ENCODE measurements at regions not wholly inside any gene's neighbourhood (a gene's known extent, or its start where the extent isn't known, plus 50 kb on each side); places are given as distances from the start of the nearest gene placed in this dataset.

DNA sequence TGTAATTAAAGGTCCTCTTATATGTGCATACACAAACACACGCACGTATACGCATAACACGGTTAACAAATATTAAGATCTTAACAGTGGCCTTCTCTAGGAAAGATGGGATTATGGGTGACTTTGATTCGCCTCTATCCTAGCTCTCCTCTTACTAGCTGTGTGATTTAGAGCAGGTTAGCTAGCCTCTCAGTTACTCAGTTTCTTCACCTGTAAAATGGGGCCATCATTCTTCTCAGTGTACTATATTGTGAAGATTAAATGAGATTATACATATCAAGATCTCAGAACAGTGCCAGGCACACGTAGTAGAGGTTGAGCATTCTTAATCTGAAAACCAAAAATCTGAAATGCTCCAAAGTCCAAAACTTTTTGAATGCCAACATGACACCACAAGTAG lies 159.3 kb downstream of the BCOR start:
- DNase-seq, result no peak

DNA sequence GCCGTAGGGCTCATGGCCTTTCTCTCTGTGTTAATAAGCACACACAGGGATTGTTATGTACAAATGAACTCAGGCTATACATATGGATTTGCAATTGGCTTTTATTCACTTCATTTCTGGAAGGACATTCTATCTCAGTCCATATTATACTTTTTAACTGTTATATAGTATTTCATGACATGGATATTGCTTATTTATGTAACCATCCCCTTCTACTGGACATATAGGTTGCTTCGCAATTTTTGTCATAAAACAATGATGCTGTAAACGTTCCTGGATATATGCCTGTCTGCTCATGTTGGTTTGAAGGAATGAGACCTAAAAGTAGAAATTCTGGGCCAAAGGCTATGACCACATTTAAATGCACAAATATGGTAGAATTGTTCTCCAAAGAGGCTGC lies 158.1 kb downstream of the BCOR start:
- DNase-seq, result no peak

DNA sequence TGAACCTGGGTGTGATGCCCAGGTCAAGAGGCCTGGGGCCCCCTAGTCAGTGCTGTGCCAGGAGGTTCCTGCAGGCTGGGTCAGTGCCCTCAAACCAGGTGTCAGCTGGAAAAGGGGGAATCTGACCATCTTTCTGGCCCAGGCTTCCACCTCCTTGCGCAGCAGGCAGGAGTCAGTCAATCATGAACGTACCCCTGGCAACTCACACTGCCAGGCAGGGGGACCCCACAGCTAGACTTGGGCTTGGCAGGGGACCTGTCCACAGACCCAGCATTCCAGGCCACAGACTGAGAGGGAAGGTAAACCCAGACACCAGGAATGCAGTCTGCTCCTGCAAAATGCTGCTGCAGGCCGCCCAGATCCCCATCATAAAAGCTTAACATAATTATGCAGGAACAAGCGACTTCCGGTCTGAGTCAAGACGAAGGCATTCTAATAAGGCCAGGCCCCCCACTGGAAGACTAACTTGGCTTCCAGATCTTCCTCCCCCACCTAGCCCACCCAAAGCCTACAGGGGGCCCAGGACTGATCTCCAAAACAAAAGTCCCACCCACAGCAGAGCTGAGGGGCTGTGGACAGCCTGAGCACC lies 156.3 kb downstream of the BCOR start:
- DNase-seq, result no peak

DNA sequence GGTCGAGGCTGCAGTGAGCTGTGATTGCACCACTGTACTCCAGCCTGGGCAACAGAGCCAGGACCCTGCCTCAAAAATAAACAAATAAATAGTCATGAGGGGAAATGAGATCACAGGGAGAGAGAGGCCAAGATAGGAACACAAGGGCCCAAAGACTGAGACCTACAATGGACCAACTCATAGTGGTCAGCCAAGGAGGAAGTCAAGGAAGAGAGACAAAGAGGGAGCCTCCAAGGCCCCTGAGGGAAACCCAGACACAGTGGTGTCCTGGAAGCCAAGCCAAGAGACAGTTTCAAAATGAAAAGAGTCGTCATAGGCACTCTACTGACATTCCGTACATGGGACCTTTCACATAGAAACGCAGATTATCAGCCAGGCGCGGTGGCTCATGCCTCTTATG lies 153.3 kb downstream of the BCOR start:
- DNase-seq, result no peak

GRCh38 chrX:39945709-39946108 lies 152.0 kb downstream of the BCOR start:
- DNase-seq, result no peak

DNA sequence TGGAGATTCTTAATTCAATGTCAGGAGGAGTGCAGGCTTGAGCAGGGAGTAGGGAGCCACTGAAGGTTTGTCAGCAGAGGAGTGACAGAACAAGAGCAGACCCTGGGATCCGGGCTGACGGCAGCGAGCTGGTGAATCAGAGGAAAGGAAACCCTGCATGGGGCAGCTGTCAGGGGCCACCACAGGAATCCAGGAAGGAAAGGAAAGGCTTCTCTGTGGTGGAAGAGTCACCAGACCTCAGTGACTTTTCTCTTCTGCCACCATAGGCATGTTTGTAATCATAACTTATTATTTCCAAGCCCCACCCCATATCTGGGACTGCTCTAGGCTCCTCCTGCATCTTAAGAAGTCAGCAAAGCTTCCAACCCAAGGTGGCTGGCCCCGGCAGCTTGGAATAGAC lies 150.9 kb downstream of the BCOR start:
- peak; percentile 67 to 72 for DNase-seq

- peak; percentile 28 to 45 for DNase-seq
These were observed 149.2 kb downstream of the BCOR start for GRCh38 chrX:39948582-39948981.

GRCh38 chrX:39950018-39950688 lies 147.6 kb downstream of the BCOR start:
- no peak for DNase-seq

DNA sequence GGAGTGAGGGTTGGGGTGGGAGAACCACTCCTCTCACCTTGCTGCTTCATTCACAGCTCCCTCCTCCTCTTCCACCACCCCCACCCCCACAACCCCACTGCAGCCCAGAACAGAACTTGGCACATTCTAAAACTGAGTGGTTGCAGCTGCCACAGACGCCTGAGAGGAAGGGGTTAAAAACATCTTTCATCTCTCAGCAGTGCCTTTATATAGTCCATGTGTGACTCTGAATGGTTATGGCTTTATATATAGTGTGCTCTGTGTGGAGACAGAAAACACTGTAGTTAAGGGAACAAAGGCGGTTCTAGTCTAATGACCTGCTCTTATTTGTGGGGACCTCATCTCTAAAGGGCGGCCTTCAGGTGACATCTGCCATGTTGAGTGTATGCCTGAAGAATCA lies 144.8 kb downstream of the BCOR start:
- DNase-seq, result no peak

- no peak for DNase-seq
These were observed 143.9 kb downstream of the BCOR start for GRCh38 chrX:39953879-39954278.

DNA sequence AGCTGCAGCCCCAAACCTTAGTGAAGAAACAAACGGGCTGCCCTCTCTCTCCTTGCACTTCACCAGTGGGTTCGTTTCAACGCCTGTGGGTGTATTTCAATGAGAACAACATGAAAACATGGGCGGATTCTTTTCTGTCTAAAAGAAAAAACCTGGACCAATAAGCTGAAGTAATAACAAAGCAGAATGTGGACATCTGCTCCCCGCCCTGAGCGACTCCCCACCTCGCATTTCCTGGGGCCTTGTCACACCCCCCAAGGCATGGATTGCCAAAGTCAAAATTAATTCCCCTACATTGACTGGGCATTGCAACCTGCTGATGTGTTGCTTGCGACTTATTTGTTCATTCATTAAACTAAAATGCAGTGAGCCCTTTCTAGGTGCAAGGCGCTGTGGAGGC lies 142.9 kb downstream of the BCOR start:
- no peak for DNase-seq

DNA sequence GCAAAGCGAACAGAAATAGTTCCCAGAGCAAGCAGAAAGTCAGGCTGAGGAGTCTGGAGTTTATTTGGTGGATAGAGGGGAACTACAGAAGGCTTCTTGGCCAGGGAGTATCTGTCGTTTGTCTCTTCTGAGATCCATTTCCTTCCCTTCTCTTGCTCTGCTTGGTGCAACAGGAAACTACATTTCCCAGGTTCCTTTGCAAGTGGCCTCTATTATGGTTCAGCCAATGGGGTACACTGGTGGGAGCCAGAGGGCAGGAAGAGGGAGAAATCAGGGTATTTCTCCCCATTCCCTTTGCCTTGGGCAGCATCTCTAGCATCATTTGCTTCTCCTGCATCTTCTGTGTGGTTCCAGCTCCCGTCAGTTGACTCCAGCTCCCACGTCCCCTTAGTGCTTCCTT lies 142.1 kb downstream of the BCOR start:
- peak; percentile 37 to 46 for DNase-seq

GRCh38 chrX:39956803-39957394 lies 140.9 kb downstream of the BCOR start:
- no peak for DNase-seq

- DNase-seq, result no peak
These were observed 139.8 kb downstream of the BCOR start for GRCh38 chrX:39957816-39958566.

DNA sequence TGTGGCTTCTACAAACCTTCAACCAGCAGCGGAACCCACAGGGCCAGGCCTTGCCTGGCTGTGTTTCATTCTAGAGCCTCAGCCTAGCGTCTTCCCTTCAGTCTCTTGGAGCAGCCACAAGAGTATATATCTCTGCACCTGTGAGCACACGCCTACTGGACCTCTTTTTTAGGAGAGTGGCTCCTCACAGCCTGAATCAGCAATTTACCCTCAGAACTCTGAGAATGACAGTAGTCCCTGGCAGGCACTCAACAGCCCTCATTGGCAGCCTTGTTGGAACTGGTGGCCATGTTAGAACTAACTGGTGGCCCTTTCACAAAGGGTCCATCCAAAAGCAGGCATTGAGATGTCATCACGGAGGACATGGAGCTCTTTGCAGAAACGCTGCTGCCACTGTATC lies 138.9 kb downstream of the BCOR start:
- DNase-seq, result no peak

DNA sequence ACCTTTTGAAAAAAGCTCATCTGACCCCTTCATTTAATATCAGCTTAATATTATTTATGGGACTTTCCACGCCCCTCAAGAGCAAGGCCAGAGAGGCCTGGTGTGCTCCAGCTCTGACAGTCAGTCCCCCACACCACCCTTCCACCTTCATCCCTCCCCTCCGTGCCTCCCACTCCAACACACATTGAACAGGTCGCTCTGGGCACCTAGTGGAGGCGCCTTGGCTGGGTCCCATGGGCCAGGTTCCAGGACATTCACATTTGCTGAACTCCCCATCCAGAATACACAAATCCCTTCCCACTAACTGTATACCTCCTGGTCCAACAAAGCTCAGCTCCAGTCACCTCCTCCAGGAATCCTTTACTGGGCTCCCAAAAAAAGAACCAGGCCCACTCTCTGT lies 137.5 kb downstream of the BCOR start:
- no peak for DNase-seq

DNA sequence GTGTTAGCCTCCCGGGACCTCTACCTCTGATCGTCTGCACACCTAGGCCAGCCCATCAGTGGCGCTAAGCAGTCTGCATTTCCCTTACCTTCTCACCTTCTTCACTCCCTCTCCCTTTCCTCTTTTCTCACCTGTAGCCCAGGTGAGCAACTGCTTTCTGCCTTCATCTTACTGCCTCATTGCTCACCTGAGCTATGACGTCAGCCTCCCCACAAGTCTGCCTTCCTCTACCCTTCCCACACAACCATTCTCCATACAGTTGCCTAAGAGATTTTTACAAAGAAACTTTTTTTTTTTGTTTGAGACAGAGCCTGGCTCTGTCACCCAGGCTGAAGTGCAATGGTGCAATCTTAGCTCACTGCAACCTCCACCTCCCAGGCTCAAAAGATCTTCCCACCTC lies 136.3 kb downstream of the BCOR start:
- no peak for DNase-seq

DNA sequence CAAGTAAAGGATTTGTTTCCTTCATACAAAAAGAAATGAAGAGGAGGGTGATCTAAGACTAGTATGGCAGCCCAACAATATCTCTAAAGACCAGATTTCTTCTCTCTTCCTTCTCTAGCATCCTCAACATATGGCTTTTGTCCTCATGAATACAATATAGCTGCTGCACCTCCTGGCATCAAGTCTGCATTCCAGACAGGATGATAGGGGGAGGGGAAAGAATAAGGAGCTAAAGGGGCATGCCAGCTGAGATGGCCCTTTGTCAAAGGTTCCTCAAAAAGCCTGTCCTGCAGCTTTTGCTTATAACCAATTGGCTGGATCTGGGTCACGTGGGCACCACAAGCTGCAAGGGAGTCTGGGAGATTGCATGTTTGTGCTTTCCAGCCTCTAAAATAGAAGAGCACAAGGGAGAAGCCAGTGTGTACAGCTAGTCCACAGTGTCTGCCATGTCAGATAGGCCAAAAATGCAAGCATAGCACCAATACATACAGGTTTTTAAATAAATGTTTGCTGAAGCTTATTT lies 132.6 kb downstream of the BCOR start:
- DNase-seq, result no peak

DNA sequence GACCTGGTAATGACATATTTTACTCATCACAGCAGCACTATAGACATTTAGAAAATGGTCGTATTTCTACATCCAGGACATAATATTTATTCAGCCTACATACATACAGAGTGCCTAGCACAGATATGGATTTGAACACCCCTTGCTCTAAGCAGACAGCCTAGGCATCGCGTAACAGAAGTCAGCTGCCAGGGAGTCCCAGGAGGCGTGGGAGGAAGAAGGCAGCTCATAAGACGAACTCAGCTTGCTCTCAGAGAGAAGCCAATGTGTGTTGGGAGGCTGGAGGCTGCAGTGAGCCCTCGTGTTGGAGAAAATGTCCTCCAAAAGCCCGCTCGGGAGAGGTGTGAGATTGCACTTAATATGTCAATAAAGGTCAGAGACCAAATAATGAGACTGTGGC lies 131.6 kb downstream of the BCOR start:
- DNase-seq, result no peak

DNA sequence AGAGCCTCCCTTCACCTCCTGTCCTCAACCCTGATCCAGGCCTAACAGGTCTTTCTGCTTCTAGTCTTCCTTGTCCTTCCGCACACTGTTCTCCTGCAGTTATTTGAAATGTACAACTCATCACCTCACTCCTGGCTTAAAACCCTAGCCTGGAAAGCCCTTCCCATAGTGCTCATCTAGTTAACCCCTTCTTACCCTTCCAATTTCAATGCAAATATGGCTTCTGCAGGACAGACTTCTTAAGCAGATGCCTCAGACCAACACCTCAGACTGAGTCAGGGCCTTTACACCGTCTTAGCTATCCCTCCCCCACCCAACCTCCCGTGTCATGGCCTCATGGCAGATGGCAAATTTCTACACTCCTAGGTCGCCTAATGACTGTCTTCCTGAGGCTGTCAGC lies 130.4 kb downstream of the BCOR start:
- DNase-seq, result no peak

DNA sequence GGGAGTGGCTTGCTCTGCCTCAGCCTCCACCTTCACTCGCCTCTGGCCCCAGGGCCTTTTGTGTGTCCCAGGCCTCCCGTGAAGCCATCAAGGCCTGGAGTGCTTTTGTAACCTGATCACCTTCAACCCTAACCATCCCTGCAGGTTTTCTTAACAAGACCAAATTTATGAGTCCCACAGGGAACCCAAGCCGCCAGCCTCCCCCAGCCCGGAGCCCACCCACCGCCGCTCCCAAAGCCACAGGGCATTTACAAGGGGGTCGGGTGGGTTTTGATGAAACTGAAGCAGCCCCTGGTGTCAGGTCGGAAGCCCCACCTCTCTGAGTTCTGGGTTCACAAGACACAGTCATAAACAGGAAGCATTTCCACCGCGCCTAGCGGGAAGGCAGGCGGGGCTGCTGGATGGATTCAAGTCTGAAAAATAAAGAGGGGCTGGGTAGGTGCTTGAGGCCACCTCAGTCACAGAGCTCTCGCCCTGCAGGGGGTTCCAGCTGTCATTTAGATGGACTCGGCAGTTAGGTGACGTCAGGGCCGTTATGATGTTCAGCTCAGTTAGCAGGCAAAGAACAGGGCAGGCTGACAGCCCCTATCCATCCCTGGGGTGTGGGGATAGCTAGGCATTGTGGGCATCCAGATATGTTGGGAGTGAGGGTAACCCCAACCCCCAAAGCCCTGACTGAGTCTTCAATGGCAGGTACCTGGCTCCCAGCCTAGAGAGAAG lies 128.5 kb downstream of the BCOR start:
- DNase-seq, result no peak

DNA sequence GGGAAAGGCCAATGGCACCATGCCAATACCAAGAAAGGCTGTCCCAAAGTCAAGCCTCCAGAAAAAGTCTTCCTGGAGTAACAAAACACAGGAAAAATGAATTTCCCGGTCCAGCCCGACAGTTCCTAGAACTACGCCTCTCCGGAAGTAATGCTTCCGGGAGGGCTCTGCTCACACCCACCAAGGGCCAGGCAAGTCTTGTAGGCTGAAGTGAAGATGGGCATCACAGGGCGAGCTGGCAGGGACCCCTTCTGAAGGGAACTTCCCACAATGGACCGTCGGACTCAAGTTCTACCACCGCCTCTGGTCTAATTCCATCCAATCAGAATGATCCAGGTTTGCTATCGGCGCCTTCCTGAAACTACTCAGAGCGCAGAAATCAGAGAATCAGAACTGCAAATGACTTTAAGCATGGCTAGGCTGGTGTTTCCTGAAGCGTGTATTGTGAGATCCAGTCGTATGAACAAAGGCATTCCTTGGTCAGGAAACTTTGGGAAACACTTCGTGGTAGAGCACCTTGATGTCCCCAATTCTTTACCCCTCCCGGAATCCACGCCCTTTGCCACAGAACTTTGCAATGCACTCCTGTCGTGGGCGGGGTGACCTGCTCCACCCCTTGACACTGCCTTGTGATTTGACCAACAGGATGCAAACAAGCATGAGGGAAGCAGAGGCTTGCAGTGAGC lies 127.8 kb downstream of the BCOR start:
- no peak for DNase-seq

DNA sequence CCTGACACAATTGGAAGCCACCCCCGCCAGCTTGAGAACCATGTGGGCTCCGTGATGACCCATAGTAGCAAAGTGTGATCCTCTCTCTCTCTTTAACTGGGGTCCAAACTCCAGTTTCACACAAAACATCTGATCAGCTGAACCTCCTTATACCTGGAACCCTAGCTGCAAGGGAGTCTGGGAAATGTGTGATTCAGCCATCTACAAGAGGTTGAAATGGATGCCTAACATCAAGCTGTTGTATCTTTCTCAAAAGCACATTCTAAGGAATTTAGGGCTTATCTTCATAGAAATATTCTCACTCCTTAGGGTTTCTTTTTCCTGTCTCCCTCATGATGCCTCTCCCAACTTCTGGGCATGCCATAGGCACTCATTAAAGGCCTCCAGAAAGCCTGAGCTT lies 126.0 kb downstream of the BCOR start:
- DNase-seq, result no peak
